Endothelial cell of umbilical vein (primary cell): ENCODE measurements at regions not wholly inside any gene's neighbourhood (a gene's known extent, or its start where the extent isn't known, plus 50 kb on each side); places are given as distances from the start of the nearest gene placed in this dataset.

ENCODE experiments used
- CTCF ChIP-seq, 2 donors: IDR thresholded peaks; 1 replicate in 1 of 2; 2 replicates in 1 of 2; pipeline ENCODE4 v1.5.1; 2011; ENCODE audit warnings: low read length in 2 of 2, mild to moderate bottlenecking in 2 of 2, moderate library complexity in 2 of 2, control low read depth in 1 of 2, inconsistent platforms in 1 of 2, low read depth in 1 of 2; ENCODE audit not compliant: insufficient read depth in 1 of 2; ENCODE audit errors: extremely low read depth in 1 of 2
- EZH2 ChIP-seq: IDR thresholded peaks from 2 replicates; pipeline ENCODE4 v1.6.1; 2012; ENCODE audit warnings: borderline replicate concordance, low read depth, mild to moderate bottlenecking, moderate library complexity, low read length, inconsistent platforms; ENCODE audit not compliant: severe bottlenecking
- FOS ChIP-seq: IDR thresholded peaks from 2 replicates; pipeline ENCODE4 v1.6.1; 2011; ENCODE audit warnings: mild to moderate bottlenecking, low read length, moderate library complexity, borderline replicate concordance; ENCODE audit not compliant: insufficient read depth
- GATA2 ChIP-seq: IDR thresholded peaks from 2 replicates; pipeline ENCODE4 v1.7.0; 2011; ENCODE audit warnings: low read depth, mild to moderate bottlenecking, moderate library complexity, mixed read lengths, low read length; ENCODE audit not compliant: insufficient read length, insufficient read depth
- JUN ChIP-seq: IDR thresholded peaks from 2 replicates; pipeline ENCODE4 v1.6.1; 2011; ENCODE audit warnings: borderline replicate concordance, low read depth; ENCODE audit not compliant: insufficient read length, insufficient read depth
- MAX ChIP-seq: IDR thresholded peaks from 2 replicates; pipeline ENCODE4 v1.6.1; 2011; ENCODE audit not compliant: insufficient read depth, insufficient read length
- MYC ChIP-seq: IDR thresholded peaks from one replicate; pipeline ENCODE4 v1.6.1; 2011; ENCODE audit warnings: mild to moderate bottlenecking, low read depth, low read length
- POLR2A ChIP-seq: IDR thresholded peaks from 2 replicates; pipeline ENCODE4 v1.6.1; 2012; ENCODE audit warnings: low read depth, mild to moderate bottlenecking, control low read depth, low read length
- POLR2AphosphoS5 ChIP-seq: IDR thresholded peaks from 2 replicates; pipeline ENCODE4 v1.6.1; 2012; ENCODE audit warnings: low read depth, mild to moderate bottlenecking, control low read depth, low read length, moderate library complexity; ENCODE audit not compliant: insufficient read depth

- TF ChIP-seq CTCF (IDR thresholded peaks at IDR 0.05; ENCODE audit: extremely low read depth in 1 of 2, insufficient read depth in 1 of 2, low read depth in 1 of 2, low read length in 2 of 2) = no peak
- no peak for TF ChIP-seq MAX
- no peak for TF ChIP-seq POLR2A
- TF ChIP-seq POLR2AphosphoS5 = no peak
- no peak for TF ChIP-seq JUN
- TF ChIP-seq MYC = no peak
- no peak for TF ChIP-seq EZH2
- no peak for TF ChIP-seq FOS
- no peak for TF ChIP-seq GATA2
Observed at GRCh38 chr2:37837628-37838328, 87.3 kb upstream of the RMDN2 start.
